ENCODE measurements at regions not wholly inside any gene's neighbourhood (a gene's known extent, or its start where the extent isn't known, plus 50 kb on each side); places are given as distances from the start of the nearest gene placed in this dataset.

GRCh38 chr17:51421525-51421924, 161.2 kb downstream of the UTP18 start:
- TF ChIP-seq CTCF (IDR thresholded peaks at IDR 0.05) (no peak), POLR2A (IDR thresholded peaks at IDR 0.05) (no peak)

Measured in uterus (tissue), 2 donors.